ENCODE measurements at regions not wholly inside any gene's neighbourhood (a gene's known extent, or its start where the extent isn't known, plus 50 kb on each side); places are given as distances from the start of the nearest gene placed in this dataset.

- H3K79me2 ChIP-seq (ENCODE audit: insufficient read depth), result no peaks in the 10 kb centered on the region
- TF ChIP-seq GABPA (IDR thresholded peaks at IDR 0.05; ENCODE audit: low read depth) (no peak), RAD21 (IDR thresholded peaks at IDR 0.05; ENCODE audit: low read length) (no peak), FOSL2 (IDR thresholded peaks at IDR 0.05; ENCODE audit: borderline replicate concordance, low read depth) (no peak), POLR2AphosphoS5 (IDR thresholded peaks at IDR 0.05; ENCODE audit: low read depth, low read length) (no peak), FOXJ3 (CRISPR knock-in tag; IDR thresholded peaks at IDR 0.05) (no peak), EP300 (IDR thresholded peaks at IDR 0.05; ENCODE audit: borderline replicate concordance in 1 of 2, low read depth in 1 of 2, low read length in 1 of 2) (no peak), JUND (IDR thresholded peaks at IDR 0.05) (no peak), TCF12 (IDR thresholded peaks at IDR 0.05) (no peak), YY1 (IDR thresholded peaks at IDR 0.05; ENCODE audit: low read depth) (no peak), ELF1 (IDR thresholded peaks at IDR 0.05) (no peak)
- TF ChIP-seq, protein P1, sequence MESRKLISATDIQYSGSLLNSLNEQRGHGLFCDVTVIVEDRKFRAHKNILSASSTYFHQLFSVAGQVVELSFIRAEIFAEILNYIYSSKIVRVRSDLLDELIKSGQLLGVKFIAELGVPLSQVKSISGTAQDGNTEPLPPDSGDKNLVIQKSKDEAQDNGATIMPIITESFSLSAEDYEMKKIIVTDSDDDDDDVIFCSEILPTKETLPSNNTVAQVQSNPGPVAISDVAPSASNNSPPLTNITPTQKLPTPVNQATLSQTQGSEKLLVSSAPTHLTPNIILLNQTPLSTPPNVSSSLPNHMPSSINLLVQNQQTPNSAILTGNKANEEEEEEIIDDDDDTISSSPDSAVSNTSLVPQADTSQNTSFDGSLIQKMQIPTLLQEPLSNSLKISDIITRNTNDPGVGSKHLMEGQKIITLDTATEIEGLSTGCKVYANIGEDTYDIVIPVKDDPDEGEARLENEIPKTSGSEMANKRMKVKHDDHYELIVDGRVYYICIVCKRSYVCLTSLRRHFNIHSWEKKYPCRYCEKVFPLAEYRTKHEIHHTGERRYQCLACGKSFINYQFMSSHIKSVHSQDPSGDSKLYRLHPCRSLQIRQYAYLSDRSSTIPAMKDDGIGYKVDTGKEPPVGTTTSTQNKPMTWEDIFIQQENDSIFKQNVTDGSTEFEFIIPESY (IDR thresholded peaks at IDR 0.05; ENCODE audit: borderline replicate concordance, low read depth), result no peak
- TF ChIP-seq, protein P2, sequence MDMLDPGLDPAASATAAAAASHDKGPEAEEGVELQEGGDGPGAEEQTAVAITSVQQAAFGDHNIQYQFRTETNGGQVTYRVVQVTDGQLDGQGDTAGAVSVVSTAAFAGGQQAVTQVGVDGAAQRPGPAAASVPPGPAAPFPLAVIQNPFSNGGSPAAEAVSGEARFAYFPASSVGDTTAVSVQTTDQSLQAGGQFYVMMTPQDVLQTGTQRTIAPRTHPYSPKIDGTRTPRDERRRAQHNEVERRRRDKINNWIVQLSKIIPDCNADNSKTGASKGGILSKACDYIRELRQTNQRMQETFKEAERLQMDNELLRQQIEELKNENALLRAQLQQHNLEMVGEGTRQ (IDR thresholded peaks at IDR 0.05; ENCODE audit: borderline replicate concordance, low read depth, low read length), result no peak
- TF ChIP-seq, protein P3, sequence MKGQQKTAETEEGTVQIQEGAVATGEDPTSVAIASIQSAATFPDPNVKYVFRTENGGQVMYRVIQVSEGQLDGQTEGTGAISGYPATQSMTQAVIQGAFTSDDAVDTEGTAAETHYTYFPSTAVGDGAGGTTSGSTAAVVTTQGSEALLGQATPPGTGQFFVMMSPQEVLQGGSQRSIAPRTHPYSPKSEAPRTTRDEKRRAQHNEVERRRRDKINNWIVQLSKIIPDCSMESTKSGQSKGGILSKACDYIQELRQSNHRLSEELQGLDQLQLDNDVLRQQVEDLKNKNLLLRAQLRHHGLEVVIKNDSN (IDR thresholded peaks at IDR 0.05; ENCODE audit: borderline replicate concordance, low read depth), result no peak
- TF ChIP-seq, protein P4, sequence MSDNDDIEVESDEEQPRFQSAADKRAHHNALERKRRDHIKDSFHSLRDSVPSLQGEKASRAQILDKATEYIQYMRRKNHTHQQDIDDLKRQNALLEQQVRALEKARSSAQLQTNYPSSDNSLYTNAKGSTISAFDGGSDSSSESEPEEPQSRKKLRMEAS (IDR thresholded peaks at IDR 0.05; ENCODE audit: low read depth), result no peak
- no peak overlapping the region for H3K4me3 ChIP-seq (ENCODE audit: low read depth in 2 of 2, low read length in 1 of 2)
- H3K27me3 ChIP-seq (ENCODE audit: insufficient read depth), result no peaks in the 10 kb centered on the region
- H3K4me2 ChIP-seq, result no peak overlapping the region
- no peaks in the 10 kb centered on the region for H3K9me3 ChIP-seq
- POLR2A ChIA-PET, result no interaction called here
- no peak overlapping the region for H3K9ac ChIP-seq
- H3K9me2 ChIP-seq, result no peaks in the 10 kb centered on the region
- 86% methylated on average over 6 of the region's 7 CpGs for WGBS (ENCODE audit: low lambda C conversion rate)
- no peak overlapping the region for H3K27ac ChIP-seq (ENCODE audit: low read depth in 2 of 2, low read length in 1 of 2)
- no peaks in the 10 kb centered on the region for H3F3A ChIP-seq (replicated peaks; ENCODE audit: insufficient read depth)
- no peak for DNase-seq
- CTCF ChIA-PET, result no interaction called here
- no peaks in the 10 kb centered on the region for H3K36me3 ChIP-seq (replicated peaks in 1 of 2; ENCODE audit: control insufficient read depth in 1 of 2, insufficient read depth in 2 of 2, low read length in 1 of 2)
- no peaks in the 10 kb centered on the region for H4K20me1 ChIP-seq (ENCODE audit: insufficient read depth)
- no peak overlapping the region for H2AFZ ChIP-seq (ENCODE audit: low read depth)
- no peaks in the 10 kb centered on the region for H3K4me1 ChIP-seq (ENCODE audit: control insufficient read depth in 1 of 2, insufficient read depth in 2 of 2, low read depth in 1 of 2, low read length in 1 of 2)
Observed at GRCh38 chr3:160106905-160107861, 118.0 kb upstream of the C3orf80 start.

Measured in SK-N-SH (cell line).